ENCODE measurements at regions not wholly inside any gene's neighbourhood (a gene's known extent, or its start where the extent isn't known, plus 50 kb on each side); places are given as distances from the start of the nearest gene placed in this dataset.

GRCh38 chr13:34139660-34140227, 321.8 kb downstream of the RFC3 start:
- DNase-seq (no peak), ATAC-seq (peak; percentile 75)
- intact Hi-C loops (cut with DNase I, micrococcal nuclease): loop anchor here in 1 of 2 donors (10.0 kb wide), 1 partner anchor 155 kb away; no protein-coding TSS in a partner anchor

GRCh38 chr13:34143637-34144036, 325.7 kb downstream of the RFC3 start:
- no peak for DNase-seq
- intact Hi-C loops (cut with DNase I, micrococcal nuclease): no loop called here
- ATAC-seq: no peak

- intact Hi-C loops (cut with DNase I, micrococcal nuclease): no loop called here
- ATAC-seq (no peak), DNase-seq (no peak)
These were observed 326.2 kb downstream of the RFC3 start for GRCh38 chr13:34144142-34144541.

- DNase-seq (no peak), ATAC-seq (peak; percentile 45)
These were observed 327.1 kb downstream of the RFC3 start for GRCh38 chr13:34145061-34145460.

GRCh38 chr13:34148359-34148758, 330.4 kb downstream of the RFC3 start:
- intact Hi-C loops (cut with DNase I, micrococcal nuclease): no loop called here
- ATAC-seq (no peak), DNase-seq (no peak)

More at GRCh38 chr13:34145061-34145460, 327.1 kb downstream of the RFC3 start:
- intact Hi-C loops (cut with DNase I, micrococcal nuclease): no loop called here

GRCh38 chr13:34151885-34152284, 333.9 kb downstream of the RFC3 start:
- ATAC-seq (peak; percentile 63), DNase-seq (no peak)
- intact Hi-C loops (cut with DNase I, micrococcal nuclease): no loop called here

- intact Hi-C loops (cut with DNase I, micrococcal nuclease): no loop called here
- ATAC-seq: peak; percentile 51
- DNase-seq: no peak
These were observed 334.5 kb downstream of the RFC3 start for GRCh38 chr13:34152409-34152808.

GRCh38 chr13:34152996-34153395, 335.0 kb downstream of the RFC3 start:
- DNase-seq (no peak), ATAC-seq (no peak)
- intact Hi-C loops (cut with DNase I, micrococcal nuclease): no loop called here

GRCh38 chr13:34153428-34154180, 335.7 kb downstream of the RFC3 start:
- DNase-seq (no peak), ATAC-seq (no peak)
- intact Hi-C loops (cut with DNase I, micrococcal nuclease): no loop called here

- peak in 1 of 2 donors; percentile 28 for DNase-seq
- intact Hi-C loops (cut with DNase I, micrococcal nuclease): no loop called here
- ATAC-seq: peak; percentile 57
These were observed 338.1 kb downstream of the RFC3 start for GRCh38 chr13:34155931-34156607.

- ATAC-seq (peak; percentile 96), DNase-seq (peak; percentile 73 to 92)
- intact Hi-C loops (cut with DNase I, micrococcal nuclease): no loop called here
These were observed 339.0 kb downstream of the RFC3 start for GRCh38 chr13:34156841-34157365.

GRCh38 chr13:34159946-34160345, 342.0 kb downstream of the RFC3 start:
- no peak for DNase-seq
- no peak for ATAC-seq
- intact Hi-C loops (cut with DNase I, micrococcal nuclease): no loop called here

- DNase-seq (no peak), ATAC-seq (peak; percentile 72)
- intact Hi-C loops (cut with DNase I, micrococcal nuclease): no loop called here
These were observed 344.1 kb downstream of the RFC3 start for GRCh38 chr13:34161931-34162543.

- intact Hi-C loops (cut with DNase I, micrococcal nuclease): no loop called here
- ATAC-seq: peak; percentile 46
- no peak for DNase-seq
These were observed 344.6 kb downstream of the RFC3 start for GRCh38 chr13:34162544-34162933.

- ATAC-seq: no peak
- no peak for DNase-seq
- intact Hi-C loops (cut with DNase I, micrococcal nuclease): no loop called here
These were observed 346.6 kb downstream of the RFC3 start for GRCh38 chr13:34164582-34164981.

- no peak for DNase-seq
- intact Hi-C loops (cut with DNase I, micrococcal nuclease): no loop called here
- ATAC-seq: no peak
These were observed 347.2 kb downstream of the RFC3 start for GRCh38 chr13:34165158-34165557.

- ATAC-seq: no peak
- DNase-seq: no peak
- intact Hi-C loops (cut with DNase I, micrococcal nuclease): no loop called here
These were observed 348.5 kb downstream of the RFC3 start for GRCh38 chr13:34166406-34166805.

- peak; percentile 46 for ATAC-seq
- intact Hi-C loops (cut with DNase I, micrococcal nuclease): no loop called here
- DNase-seq: no peak
These were observed 349.4 kb downstream of the RFC3 start for GRCh38 chr13:34167347-34167746.

GRCh38 chr13:34172048-34172447, 354.1 kb downstream of the RFC3 start:
- no peak for DNase-seq
- intact Hi-C loops (cut with DNase I, micrococcal nuclease): no loop called here
- ATAC-seq: no peak

Data from left colon (tissue), 2 donors.